SJCRH30 (cell line): ENCODE measurements at regions not wholly inside any gene's neighbourhood (a gene's known extent, or its start where the extent isn't known, plus 50 kb on each side); places are given as distances from the start of the nearest gene placed in this dataset.

Source experiments
- DNase-seq, 2 experiments: peaks; one replicate each; pipeline ENCODE4 v3.0.0-alpha.2; 2015 to 2020
- H3K27ac ChIP-seq: fragments of 250-450 bp; sonication (Bioruptor Pico); 2 replicates; pipeline ENCODE4 v1.5.1; 2020; ENCODE audit warnings: mild to moderate bottlenecking, moderate library complexity
- H3K27me3 ChIP-seq: fragments of 250-450 bp; sonication (Bioruptor Pico); 2 replicates; pipeline ENCODE4 v1.5.1; 2020; ENCODE audit warnings: mild to moderate bottlenecking, moderate library complexity
- H3K36me3 ChIP-seq: fragments of 250-450 bp; sonication (Bioruptor Pico); 2 replicates; pipeline ENCODE4 v1.5.1; 2020; ENCODE audit warnings: mild to moderate bottlenecking, moderate library complexity
- H3K4me1 ChIP-seq: fragments of 250-450 bp; sonication (Bioruptor Pico); 2 replicates; pipeline ENCODE4 v1.5.1; 2020; ENCODE audit warnings: mild to moderate bottlenecking, moderate library complexity
- H3K4me3 ChIP-seq: fragments of 250-450 bp; sonication (Bioruptor Pico); 2 replicates; pipeline ENCODE4 v1.5.1; 2020; ENCODE audit warnings: mild to moderate bottlenecking, moderate library complexity
- H3K9me3 ChIP-seq: fragments of 250-450 bp; sonication (Bioruptor Pico); replicated peaks from 2 replicates; pipeline ENCODE4 v1.5.1; 2020; ENCODE audit warnings: mild to moderate bottlenecking, moderate library complexity

DNA sequence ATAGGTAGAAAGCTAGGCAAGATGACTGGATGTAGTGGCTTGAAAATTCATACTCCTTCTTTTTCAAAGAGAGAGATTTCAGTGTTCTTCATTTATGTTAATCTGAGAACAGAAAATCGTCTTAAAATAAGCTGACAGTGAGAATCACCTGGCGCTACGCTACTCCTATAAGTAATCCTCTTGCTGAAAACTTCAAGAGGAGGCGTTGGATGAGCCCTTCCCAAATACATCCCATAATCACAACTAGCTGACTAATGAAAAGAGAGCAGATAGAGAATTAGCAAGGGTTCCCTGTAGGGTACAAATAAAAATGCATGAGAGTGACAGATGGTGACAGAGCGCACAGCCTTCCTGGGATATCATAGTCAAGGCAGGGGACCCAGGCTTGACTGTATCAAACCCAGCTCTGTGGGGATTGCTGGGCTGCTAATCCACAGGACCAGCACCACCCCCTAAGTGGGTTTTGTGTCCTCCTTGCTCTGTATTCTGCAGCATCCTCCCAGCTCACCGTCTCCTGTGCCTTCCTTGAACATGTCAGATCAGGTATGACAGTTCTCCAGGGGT is 280.2 kb downstream of the SP3 start:
- Histone ChIP-seq H3K9me3 (peaks cover 6% of the 10 kb centered on the region; the same call in 1 of the 2 replicates), H3K4me1 (peaks cover 32% of the 10 kb centered on the region), H3K27ac (no peak overlapping the region), H3K36me3 (no peaks in the 10 kb centered on the region), H3K4me3 (no peak overlapping the region), H3K27me3 (no peaks in the 10 kb centered on the region)
- no peak for DNase-seq

DNA sequence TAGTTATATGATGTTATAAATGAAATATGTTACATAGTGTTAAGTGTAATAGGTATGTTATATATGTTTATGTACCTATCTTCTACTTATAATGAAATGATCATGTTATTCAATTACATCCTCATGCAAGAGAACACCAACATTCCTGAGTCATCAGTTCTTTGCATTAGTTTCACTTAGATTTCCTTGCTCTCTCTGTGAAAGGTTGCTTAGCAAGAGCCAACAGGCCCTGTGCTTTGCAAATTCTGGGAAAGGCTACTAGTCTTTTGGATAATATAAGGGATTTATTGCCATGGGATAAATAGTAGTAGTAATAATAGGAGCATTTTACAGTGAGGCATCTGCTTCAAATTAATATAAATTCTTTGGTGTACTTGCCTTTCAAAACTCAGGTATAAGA is 274.8 kb downstream of the SP3 start:
- DNase-seq = no peak
- Histone ChIP-seq H3K4me1 (no peaks in the 10 kb centered on the region), H3K9me3 (no peaks in the 10 kb centered on the region), H3K36me3 (no peaks in the 10 kb centered on the region), H3K27me3 (no peaks in the 10 kb centered on the region), H3K27ac (no peak overlapping the region), H3K4me3 (no peak overlapping the region)

DNA sequence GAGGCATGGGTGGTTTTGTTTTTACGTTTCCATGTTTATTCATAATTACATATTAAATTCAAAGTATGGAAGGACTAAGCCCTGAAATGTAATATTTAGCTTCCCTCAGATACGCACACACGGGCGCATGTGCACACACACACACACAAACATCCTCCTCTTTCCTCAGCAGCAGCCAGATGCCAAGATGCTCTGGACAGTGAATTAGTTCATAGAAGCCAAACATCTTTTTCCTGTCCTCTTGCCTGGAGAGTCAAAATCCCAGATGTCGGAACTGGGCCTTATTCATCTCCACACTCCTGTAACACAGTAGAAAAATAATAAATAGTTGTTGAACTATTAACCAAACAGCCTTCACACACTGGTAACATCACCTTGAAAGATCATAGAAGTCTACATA is 273.1 kb downstream of the SP3 start:
- no peaks in the 10 kb centered on the region for H3K9me3 ChIP-seq
- no peaks in the 10 kb centered on the region for H3K4me1 ChIP-seq
- H3K36me3 ChIP-seq = no peaks in the 10 kb centered on the region
- DNase-seq = no peak
- no peak overlapping the region for H3K4me3 ChIP-seq
- H3K27me3 ChIP-seq = no peaks in the 10 kb centered on the region
- no peak overlapping the region for H3K27ac ChIP-seq

DNA sequence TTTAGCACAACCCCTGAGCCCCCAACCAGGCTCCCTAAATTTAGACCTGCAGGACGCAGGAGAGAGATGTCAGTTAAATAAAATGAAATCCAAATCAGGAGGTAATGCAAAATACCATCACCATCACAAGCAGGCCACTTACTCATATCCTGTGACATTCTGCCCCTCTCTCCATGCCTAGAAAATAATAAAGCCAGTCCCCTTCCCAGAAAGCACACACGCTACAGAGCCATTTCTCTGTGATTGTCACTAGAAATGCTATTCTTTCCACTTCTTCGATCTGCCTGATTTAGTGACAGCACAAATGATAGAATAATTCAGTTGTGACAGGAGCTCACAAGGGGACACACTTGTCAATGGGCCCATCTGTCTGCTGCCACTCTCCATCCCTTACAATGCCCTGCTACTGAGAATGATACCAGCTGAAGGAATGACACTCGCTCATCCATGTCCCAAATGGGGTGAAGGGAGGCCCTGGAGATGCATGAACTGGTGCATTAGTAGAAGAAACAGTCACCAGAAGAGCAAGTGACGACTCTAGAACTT is 272.1 kb downstream of the SP3 start:
- Histone ChIP-seq H3K9me3 (0 out of 2 replicates have a peak, but pooled peaks cover under 1% of the 10 kb centered on the region), H3K36me3 (no peaks in the 10 kb centered on the region), H3K27me3 (no peaks in the 10 kb centered on the region), H3K4me3 (no peak overlapping the region), H3K27ac (no peak overlapping the region), H3K4me1 (no peaks in the 10 kb centered on the region)
- DNase-seq = no peak

DNA sequence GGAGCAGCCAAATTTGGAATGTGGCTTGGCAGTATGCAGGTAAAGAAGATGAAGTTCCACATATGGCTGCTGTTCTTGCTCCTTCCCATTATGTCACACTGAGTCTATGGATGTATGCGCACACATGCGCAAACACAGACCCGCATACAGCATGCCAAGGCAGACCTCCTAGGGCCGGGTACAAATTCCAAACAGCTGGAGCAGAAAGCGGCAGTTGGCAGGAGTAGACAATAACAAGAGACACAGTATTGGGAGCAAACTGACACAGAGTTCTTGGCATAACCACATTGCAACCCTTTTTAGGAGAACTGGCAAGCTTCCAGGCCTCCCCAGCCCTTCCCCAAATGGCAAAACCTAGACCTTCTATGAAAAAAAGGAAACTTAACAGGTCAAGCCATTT is 268.9 kb downstream of the SP3 start:
- H3K4me1 ChIP-seq = no peaks in the 10 kb centered on the region
- H3K27ac ChIP-seq = no peak overlapping the region
- no peaks in the 10 kb centered on the region for H3K36me3 ChIP-seq
- H3K4me3 ChIP-seq = no peak overlapping the region
- H3K27me3 ChIP-seq = no peaks in the 10 kb centered on the region
- H3K9me3 ChIP-seq = 0 out of 2 replicates have a peak, but pooled peaks cover 2% of the 10 kb centered on the region
- peak in 1 of 2 experiments; percentile 27 for DNase-seq

DNA sequence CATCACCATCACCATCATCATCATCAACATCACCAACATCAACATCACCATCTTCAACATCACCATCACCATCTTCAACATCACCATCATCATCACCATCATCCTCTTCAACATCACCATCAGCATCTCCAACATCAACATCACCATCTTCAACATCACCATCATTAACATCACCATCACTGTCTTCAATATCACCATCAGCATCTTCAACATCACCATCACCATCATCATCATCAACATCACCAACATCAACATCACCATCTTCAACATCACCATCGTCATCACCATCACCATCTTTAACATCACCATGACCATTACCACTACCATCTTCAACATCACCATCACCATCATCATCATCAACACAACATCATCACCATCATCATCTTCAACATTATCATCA is 267.2 kb downstream of the SP3 start:
- H3K9me3 ChIP-seq = 0 out of 2 replicates have a peak, but pooled peaks cover 2% of the 10 kb centered on the region
- no peaks in the 10 kb centered on the region for H3K4me1 ChIP-seq
- H3K4me3 ChIP-seq = no peak overlapping the region
- DNase-seq = no peak
- H3K36me3 ChIP-seq = no peaks in the 10 kb centered on the region
- no peak overlapping the region for H3K27ac ChIP-seq
- H3K27me3 ChIP-seq = no peaks in the 10 kb centered on the region

DNA sequence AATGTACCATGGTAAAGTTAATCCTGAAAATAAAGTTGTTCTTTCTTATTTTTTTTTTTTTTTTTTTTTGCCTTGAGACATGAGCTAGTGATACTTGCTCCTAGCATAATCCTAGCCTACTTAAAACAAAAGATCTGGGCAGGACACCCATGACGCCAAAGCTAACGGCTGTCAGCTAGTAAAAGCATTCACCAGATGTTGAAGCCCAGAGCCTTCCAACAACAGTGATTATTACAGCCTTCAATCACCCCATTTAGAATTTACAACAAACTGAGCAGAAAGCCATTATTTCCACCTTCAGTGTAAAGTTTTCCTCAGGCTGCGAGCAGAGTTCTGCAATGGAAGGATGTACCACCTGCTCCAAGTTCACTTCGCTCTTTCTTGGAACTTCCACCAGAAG is 259.5 kb downstream of the SP3 start:
- H3K9me3 ChIP-seq = no peaks in the 10 kb centered on the region; the same call in 1 of the 2 replicates
- H3K27me3 ChIP-seq = no peaks in the 10 kb centered on the region
- H3K36me3 ChIP-seq = no peaks in the 10 kb centered on the region
- no peaks in the 10 kb centered on the region for H3K4me1 ChIP-seq
- no peak overlapping the region for H3K4me3 ChIP-seq
- H3K27ac ChIP-seq = no peak overlapping the region
- DNase-seq = no peak

DNA sequence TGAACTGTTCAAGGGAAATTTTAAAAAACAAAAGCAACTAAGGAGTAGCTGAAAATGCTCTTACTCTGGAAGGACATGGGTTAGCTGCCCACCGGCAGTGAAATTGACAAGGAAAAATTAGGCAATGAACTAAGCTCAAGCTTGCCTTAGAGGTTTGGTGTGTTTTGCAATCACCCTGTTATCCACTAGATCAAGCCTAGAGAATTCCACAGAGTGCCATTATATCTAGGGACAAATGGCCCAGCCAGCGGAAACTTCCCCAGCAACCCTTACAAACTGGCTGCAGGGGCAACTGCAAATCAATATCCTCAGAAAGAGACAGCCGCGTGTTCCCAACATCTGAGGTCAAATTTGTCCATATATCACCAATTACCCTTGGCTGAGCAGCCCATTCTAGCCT is 258.2 kb downstream of the SP3 start:
- Histone ChIP-seq H3K36me3 (no peaks in the 10 kb centered on the region), H3K9me3 (no peaks in the 10 kb centered on the region; the same call in 1 of the 2 replicates), H3K27ac (no peak overlapping the region), H3K4me1 (no peaks in the 10 kb centered on the region), H3K4me3 (no peak overlapping the region), H3K27me3 (no peaks in the 10 kb centered on the region)
- no peak for DNase-seq

DNA sequence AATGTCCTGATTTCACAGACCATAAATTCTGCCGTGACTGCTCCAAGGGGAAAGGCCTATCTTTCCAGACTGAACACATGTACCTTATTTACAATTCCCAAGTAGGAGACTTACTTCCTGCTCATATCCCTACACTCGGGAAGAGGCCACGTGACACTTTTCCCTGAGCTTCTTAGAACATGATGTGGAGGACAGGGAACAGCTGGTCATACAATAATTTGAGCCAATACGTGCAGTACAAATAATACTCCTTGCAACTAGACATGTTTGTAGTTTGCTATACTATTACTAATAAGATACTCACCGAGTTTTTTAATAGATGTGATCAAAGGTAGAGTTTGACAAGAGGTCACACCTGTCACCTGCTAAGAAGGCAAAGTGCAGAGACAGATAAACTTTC is 256.4 kb downstream of the SP3 start:
- Histone ChIP-seq H3K36me3 (no peaks in the 10 kb centered on the region), H3K4me3 (no peak overlapping the region), H3K9me3 (no peaks in the 10 kb centered on the region; the same call in 1 of the 2 replicates), H3K27me3 (no peaks in the 10 kb centered on the region), H3K4me1 (no peaks in the 10 kb centered on the region), H3K27ac (no peak overlapping the region)
- peak; percentile 27 to 42 for DNase-seq

DNA sequence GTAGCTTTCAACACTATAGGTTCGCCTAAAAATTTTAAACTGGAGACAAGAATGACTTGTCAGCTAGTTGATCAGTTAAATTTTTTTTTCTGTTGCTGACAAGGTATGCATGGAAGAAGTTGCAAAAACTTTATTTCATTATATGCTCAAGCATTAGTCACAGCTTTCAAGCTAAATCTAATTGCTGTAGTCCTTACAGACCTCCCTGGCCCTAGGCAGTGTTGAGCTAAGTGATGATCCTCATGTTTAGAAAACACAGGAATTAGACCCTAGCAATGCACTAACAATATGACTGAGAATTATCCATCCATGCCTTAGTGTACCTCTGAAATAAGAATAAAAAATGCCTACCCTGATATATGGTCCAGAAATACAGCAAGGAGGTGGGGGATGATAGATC is 253.4 kb downstream of the SP3 start:
- no peaks in the 10 kb centered on the region for H3K36me3 ChIP-seq
- H3K27me3 ChIP-seq = no peaks in the 10 kb centered on the region
- no peaks in the 10 kb centered on the region; the same call in 1 of the 2 replicates for H3K9me3 ChIP-seq
- H3K4me3 ChIP-seq = no peak overlapping the region
- H3K4me1 ChIP-seq = peaks cover 12% of the 10 kb centered on the region
- no peak for DNase-seq
- no peak overlapping the region for H3K27ac ChIP-seq

DNA sequence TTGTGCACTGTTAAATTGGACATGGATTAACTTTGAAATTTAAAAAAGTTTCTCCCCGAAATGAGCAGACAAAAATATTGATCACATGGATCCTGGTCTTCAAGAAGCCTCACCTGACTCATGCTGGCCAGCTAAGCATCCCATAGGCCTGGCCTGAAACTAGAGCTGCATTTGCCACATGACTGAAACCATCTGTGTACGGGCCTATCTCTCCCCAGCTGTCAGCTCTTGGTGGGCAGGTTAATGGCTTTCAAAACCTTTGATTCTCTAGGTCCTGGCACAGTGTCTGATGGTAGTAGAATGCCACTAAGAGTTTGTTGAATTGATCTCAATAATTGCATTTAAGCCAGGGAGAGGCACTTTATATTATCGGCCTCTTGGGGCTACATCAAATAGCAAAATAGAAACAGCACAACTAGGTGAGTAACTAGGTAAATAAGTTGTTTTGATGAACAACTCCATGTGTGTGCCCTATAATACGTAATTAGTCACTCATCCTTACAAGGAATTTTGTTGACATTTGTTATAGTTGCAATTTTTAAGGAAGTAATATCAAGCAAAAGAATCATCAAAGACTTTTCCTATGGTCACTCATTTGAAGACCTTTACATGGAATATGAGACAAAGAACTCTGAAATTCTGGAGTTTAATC is 251.1 kb downstream of the SP3 start:
- DNase-seq = no peak
- no peaks in the 10 kb centered on the region for H3K9me3 ChIP-seq
- H3K36me3 ChIP-seq = no peaks in the 10 kb centered on the region
- no peak overlapping the region for H3K4me3 ChIP-seq
- no peaks in the 10 kb centered on the region for H3K27me3 ChIP-seq
- H3K27ac ChIP-seq = no peak overlapping the region
- peaks cover 21% of the 10 kb centered on the region for H3K4me1 ChIP-seq

DNA sequence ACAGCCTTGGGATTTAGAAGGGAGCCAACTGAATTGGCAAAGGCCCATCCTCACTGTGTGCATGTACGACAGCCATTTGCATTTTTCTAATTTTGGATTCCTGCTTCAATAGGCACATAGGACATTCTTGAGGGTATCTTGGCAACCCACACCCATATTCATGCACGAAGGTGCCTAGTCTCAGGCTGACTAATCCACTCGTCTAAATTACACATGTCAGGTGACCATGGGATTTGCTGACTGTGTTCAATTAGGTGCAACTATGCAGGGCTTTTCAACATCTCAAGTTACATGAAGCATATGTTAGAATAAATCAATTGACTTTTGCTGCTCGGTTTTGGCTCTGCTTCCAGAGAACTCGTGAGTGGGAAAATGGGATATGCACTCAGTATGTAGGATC is 249.7 kb downstream of the SP3 start:
- peak; percentile 42 to 68 for DNase-seq

DNA sequence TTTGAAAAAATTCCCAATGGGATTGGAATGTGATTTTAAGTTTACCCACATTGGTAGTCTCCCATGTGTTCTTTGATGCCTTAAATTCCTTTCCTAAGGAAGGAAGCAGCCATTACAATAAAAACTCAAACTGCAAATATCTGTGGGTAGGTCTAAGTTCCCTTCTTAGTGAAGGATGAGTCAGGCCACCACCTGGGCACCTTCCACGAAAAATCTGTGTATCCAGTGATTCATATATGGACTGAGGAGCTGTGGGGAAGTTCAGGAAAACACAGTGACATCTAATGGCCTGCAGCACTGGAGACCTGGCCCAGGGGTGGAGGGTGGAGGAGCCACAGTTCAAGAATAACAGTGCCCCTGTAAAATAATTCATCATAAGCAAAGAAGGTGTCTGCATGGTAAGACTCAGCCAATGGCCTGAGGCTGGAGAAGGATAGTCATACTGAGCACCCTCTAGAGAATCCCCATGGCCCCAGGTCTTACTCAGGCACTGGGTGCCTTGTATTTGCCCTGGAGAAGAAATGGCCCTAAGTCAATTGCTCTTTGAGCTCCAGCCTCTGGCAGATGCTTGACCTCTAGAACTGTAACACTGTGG is 248.6 kb downstream of the SP3 start:
- Histone ChIP-seq H3K36me3 (no peaks in the 10 kb centered on the region), H3K4me1 (peaks cover 21% of the 10 kb centered on the region), H3K4me3 (no peak overlapping the region), H3K9me3 (no peaks in the 10 kb centered on the region), H3K27ac (no peak overlapping the region), H3K27me3 (no peaks in the 10 kb centered on the region)
- DNase-seq = no peak

More for the DNA sequence above, 249.7 kb downstream of the SP3 start:
- Histone ChIP-seq H3K4me1 (peaks cover 21% of the 10 kb centered on the region), H3K36me3 (no peaks in the 10 kb centered on the region), H3K4me3 (no peak overlapping the region), H3K27ac (no peak overlapping the region), H3K9me3 (no peaks in the 10 kb centered on the region), H3K27me3 (no peaks in the 10 kb centered on the region)

DNA sequence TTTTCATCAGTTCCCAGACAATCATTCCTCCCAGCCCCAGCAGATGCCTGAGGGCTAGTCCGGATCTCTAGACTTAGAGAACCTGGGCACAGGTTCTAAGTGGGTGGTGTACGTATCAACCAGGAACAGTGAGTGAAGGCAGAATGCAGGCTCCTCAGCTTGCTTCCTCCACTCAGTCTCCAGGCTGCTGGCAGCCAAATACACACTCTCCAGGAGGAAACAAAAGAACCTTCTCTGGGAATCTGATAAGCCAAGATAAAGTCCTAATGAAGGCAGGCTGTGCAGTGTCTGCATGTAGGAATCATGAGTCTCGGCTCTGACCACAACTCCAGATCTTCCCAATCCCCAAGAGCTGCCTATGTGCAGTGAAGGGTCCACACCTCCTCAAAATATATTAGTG is 245.7 kb downstream of the SP3 start:
- Histone ChIP-seq H3K4me1 (peaks cover 21% of the 10 kb centered on the region), H3K27ac (no peak overlapping the region), H3K4me3 (no peak overlapping the region), H3K9me3 (no peaks in the 10 kb centered on the region), H3K27me3 (no peaks in the 10 kb centered on the region), H3K36me3 (no peaks in the 10 kb centered on the region)
- DNase-seq = no peak

DNA sequence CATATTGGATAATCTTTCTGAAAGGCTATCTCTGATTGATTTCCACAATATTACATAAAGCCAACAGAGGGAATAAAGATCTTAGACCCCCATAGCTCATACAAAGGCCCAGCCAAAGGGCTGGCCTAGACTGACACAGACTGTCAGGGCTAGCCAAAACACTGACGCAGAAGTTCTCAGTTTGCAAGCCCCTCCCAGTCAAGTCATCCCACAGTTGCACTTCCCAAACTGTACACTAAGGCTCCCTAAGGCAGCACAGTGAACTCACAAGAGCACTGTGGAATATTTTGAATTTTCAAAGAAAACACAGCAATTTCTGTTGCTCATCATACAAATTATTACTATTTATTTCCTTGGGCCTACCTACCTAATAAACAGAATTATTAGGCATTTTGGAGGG is 244.9 kb downstream of the SP3 start:
- no peaks in the 10 kb centered on the region for H3K36me3 ChIP-seq
- no peak overlapping the region for H3K27ac ChIP-seq
- peaks cover 19% of the 10 kb centered on the region for H3K4me1 ChIP-seq
- no peak for DNase-seq
- H3K9me3 ChIP-seq = no peaks in the 10 kb centered on the region
- no peak overlapping the region for H3K4me3 ChIP-seq
- no peaks in the 10 kb centered on the region for H3K27me3 ChIP-seq
